ENCODE measurements at regions not wholly inside any gene's neighbourhood (a gene's known extent, or its start where the extent isn't known, plus 50 kb on each side); places are given as distances from the start of the nearest gene placed in this dataset.

DNA sequence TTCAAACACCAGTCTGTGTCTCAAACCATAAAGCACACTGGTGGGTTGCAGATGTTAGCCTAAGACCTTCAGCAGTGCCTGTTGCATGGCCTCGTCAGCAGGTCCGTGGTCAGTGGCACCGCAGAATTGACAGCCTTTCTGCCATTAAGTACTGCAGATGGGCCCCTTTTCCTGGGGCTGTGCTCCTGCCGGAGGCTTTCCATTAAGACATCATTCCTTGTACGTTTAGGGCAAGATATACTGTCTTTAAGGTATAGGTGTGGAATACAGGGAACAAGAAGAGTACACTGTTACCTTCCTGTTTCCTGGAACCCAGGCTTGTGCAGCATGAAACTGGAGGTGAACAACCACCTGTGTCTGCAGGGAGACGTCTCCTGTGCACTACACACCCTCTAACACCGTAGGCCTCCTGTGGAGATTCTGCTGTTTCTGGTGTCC, 67.9 kb upstream of the WDR1 start:
- no peak for TF ChIP-seq EZH2 (IDR thresholded peaks at IDR 0.05; ENCODE audit: borderline replicate concordance, low read depth, low read length, severe bottlenecking)
- TF ChIP-seq, protein P1, sequence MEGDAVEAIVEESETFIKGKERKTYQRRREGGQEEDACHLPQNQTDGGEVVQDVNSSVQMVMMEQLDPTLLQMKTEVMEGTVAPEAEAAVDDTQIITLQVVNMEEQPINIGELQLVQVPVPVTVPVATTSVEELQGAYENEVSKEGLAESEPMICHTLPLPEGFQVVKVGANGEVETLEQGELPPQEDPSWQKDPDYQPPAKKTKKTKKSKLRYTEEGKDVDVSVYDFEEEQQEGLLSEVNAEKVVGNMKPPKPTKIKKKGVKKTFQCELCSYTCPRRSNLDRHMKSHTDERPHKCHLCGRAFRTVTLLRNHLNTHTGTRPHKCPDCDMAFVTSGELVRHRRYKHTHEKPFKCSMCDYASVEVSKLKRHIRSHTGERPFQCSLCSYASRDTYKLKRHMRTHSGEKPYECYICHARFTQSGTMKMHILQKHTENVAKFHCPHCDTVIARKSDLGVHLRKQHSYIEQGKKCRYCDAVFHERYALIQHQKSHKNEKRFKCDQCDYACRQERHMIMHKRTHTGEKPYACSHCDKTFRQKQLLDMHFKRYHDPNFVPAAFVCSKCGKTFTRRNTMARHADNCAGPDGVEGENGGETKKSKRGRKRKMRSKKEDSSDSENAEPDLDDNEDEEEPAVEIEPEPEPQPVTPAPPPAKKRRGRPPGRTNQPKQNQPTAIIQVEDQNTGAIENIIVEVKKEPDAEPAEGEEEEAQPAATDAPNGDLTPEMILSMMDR (IDR thresholded peaks at IDR 0.05; ENCODE audit: borderline replicate concordance, extremely low read depth, low read length, poor library complexity, severe bottlenecking) = no peak

All from DND-41 (cell line).